ENCODE measurements at regions not wholly inside any gene's neighbourhood (a gene's known extent, or its start where the extent isn't known, plus 50 kb on each side); places are given as distances from the start of the nearest gene placed in this dataset.

DNA sequence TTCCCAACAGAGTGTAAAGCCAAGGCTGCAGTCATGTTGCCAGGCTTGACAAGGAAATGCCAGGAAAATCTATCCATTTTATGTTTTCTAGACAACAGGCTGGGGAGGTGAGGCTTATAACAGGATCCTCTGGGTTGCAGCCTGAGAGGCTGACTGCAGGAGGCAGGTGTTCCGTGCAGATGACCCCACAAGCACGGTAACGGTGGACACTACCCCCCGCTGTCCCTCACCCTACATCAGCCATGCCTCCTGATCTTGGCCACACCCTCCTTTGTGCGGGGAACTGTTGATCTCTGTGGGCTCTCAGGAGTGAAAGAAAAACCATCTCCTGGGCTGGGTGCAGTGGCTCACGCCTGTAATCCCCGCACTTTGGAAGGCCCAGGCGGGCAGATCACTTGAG is 68.0 kb upstream of the ADPGK start:
- TF ChIP-seq, protein P1, sequence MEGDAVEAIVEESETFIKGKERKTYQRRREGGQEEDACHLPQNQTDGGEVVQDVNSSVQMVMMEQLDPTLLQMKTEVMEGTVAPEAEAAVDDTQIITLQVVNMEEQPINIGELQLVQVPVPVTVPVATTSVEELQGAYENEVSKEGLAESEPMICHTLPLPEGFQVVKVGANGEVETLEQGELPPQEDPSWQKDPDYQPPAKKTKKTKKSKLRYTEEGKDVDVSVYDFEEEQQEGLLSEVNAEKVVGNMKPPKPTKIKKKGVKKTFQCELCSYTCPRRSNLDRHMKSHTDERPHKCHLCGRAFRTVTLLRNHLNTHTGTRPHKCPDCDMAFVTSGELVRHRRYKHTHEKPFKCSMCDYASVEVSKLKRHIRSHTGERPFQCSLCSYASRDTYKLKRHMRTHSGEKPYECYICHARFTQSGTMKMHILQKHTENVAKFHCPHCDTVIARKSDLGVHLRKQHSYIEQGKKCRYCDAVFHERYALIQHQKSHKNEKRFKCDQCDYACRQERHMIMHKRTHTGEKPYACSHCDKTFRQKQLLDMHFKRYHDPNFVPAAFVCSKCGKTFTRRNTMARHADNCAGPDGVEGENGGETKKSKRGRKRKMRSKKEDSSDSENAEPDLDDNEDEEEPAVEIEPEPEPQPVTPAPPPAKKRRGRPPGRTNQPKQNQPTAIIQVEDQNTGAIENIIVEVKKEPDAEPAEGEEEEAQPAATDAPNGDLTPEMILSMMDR (IDR thresholded peaks at IDR 0.05; ENCODE audit: low read depth, low read length, missing input control), result no peak
- TF ChIP-seq RAD21 (IDR thresholded peaks at IDR 0.05) (no peak), TAF1 (conservative IDR thresholded peaks at IDR 0.05) (no peak), EGR1 (IDR thresholded peaks at IDR 0.05; ENCODE audit: low read depth in 2 of 2) (no peak)
- TF ChIP-seq, protein P2, sequence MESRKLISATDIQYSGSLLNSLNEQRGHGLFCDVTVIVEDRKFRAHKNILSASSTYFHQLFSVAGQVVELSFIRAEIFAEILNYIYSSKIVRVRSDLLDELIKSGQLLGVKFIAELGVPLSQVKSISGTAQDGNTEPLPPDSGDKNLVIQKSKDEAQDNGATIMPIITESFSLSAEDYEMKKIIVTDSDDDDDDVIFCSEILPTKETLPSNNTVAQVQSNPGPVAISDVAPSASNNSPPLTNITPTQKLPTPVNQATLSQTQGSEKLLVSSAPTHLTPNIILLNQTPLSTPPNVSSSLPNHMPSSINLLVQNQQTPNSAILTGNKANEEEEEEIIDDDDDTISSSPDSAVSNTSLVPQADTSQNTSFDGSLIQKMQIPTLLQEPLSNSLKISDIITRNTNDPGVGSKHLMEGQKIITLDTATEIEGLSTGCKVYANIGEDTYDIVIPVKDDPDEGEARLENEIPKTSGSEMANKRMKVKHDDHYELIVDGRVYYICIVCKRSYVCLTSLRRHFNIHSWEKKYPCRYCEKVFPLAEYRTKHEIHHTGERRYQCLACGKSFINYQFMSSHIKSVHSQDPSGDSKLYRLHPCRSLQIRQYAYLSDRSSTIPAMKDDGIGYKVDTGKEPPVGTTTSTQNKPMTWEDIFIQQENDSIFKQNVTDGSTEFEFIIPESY (IDR thresholded peaks at IDR 0.05), result no peak
- TF ChIP-seq, protein P3, sequence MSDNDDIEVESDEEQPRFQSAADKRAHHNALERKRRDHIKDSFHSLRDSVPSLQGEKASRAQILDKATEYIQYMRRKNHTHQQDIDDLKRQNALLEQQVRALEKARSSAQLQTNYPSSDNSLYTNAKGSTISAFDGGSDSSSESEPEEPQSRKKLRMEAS (IDR thresholded peaks at IDR 0.05), result no peak
